C4-2B (cell line): ENCODE measurements at regions not wholly inside any gene's neighbourhood (a gene's known extent, or its start where the extent isn't known, plus 50 kb on each side); places are given as distances from the start of the nearest gene placed in this dataset.

Experiments
- H3K27ac ChIP-seq: fragments of 450-650 bp; 2 replicates; pipeline ENCODE4 v1.5.1; 2017
- CTCF ChIP-seq: fragments of 450-650 bp; conservative IDR thresholded peaks from 2 replicates; pipeline ENCODE4 v1.5.1; 2017; ENCODE audit warnings: mild to moderate bottlenecking
- ZFX ChIP-seq: fragments of 450-650 bp; IDR thresholded peaks from 2 replicates; pipeline ENCODE4 v1.6.1; 2017

DNA sequence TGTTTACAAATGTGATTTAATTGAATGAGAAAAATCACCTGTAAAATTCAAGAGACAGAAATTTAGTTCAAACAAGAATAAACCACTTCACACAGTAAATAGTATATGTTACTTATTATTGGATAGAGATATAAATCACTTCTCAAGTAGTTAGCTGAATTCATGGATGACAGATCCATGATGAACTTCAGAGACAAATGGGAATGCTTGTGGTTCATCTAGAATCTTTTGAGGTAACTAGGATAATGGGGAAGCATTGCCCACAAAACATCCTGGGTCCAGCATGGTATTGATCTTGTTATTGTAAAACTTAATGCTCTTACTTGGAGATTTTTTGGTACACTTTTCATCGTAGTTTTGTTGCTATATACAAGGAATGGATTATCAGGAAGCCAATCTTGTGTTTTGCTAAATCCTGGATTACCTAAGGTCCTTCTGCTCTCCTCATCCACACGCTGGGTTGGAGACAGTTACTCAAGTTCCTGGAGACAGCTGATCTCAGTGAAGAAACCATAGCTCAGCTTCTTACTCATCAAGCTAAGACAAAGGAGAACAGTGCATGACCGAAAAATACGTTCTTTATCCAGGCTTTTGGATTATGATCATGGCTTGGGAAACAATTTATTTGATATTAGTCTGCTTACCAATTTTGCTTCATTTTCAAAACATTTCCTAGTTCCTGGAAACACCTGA is 142.5 kb upstream of the PREP start:
- TF ChIP-seq ZFX (no peak), CTCF (no peak)

DNA sequence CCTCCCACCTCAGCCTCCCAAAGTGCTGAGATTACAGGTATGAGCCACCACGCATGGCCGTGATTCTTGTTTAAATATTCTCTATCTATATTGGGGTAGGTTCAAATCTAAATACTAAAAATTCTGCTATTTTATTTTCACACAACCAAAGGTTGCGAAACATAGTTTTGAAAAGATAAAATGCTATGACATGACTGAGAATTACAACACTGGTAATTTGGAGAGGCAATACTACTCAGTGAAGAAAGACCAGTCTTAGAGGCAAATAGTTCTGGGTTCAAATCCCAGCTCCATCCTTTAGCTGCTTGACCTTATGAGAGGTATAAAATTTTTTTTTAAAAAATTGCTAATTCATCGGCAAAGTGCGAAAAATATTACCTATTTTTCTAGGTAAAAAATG is 137.0 kb upstream of the PREP start:
- TF ChIP-seq CTCF (no peak), ZFX (no peak)
- H3K27ac ChIP-seq, result no peak overlapping the region

More for the DNA sequence above, 142.5 kb upstream of the PREP start:
- H3K27ac ChIP-seq, result no peak overlapping the region

DNA sequence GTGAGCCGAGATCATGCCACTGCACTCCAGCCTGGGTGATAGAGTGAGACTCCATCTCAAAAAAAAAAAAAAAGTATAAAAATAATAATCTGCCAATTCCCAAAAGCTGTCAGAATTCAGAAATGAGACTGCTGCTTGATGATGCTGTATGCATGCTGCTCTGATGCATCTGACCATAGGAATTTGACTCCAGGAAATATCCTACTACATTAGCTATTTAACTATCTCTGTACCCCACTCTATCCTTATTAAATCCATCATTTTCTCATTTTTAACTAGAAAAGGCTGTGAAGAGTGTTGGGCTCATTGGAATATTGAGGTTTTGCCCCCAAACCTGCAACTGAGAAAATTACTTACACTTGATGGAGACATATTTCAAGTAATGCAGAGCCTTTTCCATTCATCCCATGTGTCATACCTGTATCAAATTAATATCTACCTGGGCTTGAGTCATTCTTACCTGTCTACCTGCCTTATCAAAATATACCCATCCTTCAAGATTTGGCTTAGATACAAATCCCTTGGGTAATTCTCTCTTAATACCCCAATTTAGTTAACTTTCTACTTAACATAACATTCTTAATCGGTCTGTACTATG is 135.2 kb upstream of the PREP start:
- no peak overlapping the region for H3K27ac ChIP-seq
- TF ChIP-seq CTCF (no peak), ZFX (no peak)

DNA sequence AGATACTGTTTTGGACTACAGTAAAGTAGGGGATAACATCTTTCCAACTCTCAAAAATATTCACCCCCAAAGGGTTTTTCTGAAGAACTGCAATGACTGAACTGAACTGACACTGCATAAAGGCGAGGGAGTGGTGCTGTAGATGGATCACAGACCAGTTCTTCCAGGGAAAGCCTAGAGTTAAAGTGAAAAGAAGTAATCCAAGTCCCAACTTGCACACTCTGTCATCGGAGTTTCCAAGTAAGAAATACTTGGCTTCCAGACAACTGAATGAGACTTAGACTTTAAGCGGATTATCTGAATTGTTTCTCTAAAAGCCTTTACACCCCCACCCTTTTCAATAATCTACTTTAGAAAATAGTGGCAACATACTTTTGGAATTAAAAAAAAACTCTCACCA is 134.1 kb upstream of the PREP start:
- TF ChIP-seq CTCF, result no peak
- H3K27ac ChIP-seq, result no peak overlapping the region

DNA sequence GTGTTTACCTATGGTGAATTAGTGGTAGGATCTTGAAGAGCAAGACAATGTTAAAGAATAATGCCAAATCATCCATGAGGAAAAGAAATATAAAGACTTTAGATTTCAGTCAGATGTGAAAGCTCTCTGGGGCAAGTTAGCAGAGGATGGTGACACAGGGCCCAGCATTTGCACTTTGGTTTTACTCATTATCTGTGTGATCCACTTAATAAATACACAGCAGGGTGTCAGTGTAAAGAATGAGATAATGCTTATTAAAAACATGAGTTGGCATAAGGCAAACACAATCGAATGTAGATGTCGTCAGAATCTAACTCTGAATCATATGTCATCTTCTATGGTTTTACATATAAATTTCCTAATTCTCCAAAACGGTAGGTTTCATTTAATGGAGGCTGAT is 130.4 kb upstream of the PREP start:
- TF ChIP-seq CTCF, result no peak
- no peak for TF ChIP-seq ZFX
- H3K27ac ChIP-seq, result no peak overlapping the region

DNA sequence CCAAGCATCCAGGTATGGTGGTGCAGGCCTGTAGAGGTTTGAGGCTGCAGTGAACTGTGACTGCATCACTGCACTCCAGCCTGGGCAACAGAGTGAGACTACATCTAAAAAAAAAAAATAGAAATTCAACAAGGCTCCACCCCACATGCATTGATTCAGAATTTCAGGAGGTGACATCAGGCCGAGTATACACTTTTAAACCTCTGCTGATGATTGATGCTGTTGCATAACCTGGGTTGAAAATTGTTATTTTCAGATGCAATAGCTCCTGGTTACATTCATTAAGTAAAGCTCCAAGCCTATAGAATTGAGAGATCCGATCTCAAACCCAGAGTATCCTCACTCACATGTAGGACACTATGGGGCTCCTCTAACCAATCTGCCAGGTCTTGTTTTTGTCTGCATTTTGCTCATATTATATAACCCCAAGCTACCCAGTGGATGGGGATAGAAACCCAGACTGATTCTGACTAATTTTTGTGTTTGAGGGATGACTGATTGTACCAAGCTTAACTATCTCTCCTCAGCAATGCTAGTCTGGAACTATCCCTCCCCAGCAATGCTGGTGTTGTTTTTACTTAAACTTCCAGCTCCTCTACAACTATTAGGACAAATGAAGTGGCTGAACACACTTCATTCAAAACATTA is 123.5 kb upstream of the PREP start:
- TF ChIP-seq CTCF (no peak), ZFX (no peak)
- H3K27ac ChIP-seq, result no peak overlapping the region

DNA sequence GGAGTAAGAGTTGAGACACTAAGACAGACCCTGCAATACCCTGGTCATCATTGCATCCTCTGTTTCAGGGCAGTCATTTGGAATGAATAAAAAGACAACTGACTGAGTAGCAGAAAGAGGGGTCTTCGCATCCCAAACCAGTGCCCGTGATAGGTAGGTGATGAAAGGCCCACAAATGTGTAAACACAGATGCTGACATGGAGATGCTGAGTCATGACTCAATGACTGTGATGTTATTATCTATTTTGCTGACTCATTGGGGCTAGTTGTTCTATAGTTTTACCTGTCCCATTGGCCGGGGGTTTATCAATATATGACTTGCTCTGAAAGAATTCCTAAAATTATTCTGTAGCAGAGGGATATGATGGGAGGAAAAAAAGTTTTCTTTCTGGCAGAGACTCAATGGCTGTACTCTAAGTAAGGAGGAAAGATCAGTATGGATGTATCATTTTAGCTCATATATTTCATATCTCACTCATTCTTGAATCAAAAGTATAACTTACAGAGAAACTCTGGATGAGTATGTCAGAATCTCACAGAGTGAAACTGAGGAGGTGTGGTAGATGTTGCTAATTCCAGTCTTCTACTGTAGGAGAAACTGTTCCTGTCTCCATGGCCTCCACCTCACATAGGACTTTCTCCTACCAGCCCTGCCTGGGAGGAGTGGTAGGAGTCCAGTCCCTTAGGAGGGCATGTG is 119.9 kb upstream of the PREP start:
- no peak overlapping the region for H3K27ac ChIP-seq
- TF ChIP-seq ZFX, result no peak
- no peak for TF ChIP-seq CTCF
